GM21528 (cell line): ENCODE measurements at regions not wholly inside any gene's neighbourhood (a gene's known extent, or its start where the extent isn't known, plus 50 kb on each side); places are given as distances from the start of the nearest gene placed in this dataset.
"Not testable (repeated sequence)": the region's sequence is repeated elsewhere in the genome, so short reads cannot be mapped to it uniquely, and the experiment has no call there.

Source experiments
- ATAC-seq: cut with Tn5 transposase; IDR thresholded peaks from one replicate; pipeline ENCODE4 v1.9.1; 2021; ENCODE audit warnings: mild to moderate bottlenecking, moderate library complexity; ENCODE audit not compliant: unreplicated experiment, low FRiP score

- ATAC-seq, result no peak
Observed at GRCh38 chr12:67891596-67891995, 97.7 kb upstream of the IFNG-AS1 start.

- no peak for ATAC-seq
Observed at GRCh38 chr12:67892259-67893021, 96.8 kb upstream of the IFNG-AS1 start.

GRCh38 chr12:67893022-67893580 is 96.1 kb upstream of the IFNG-AS1 start:
- ATAC-seq, result no peak

- not testable (repeated sequence) for ATAC-seq
Observed at GRCh38 chr12:67900418-67900817, 88.8 kb upstream of the IFNG-AS1 start.

GRCh38 chr12:67909091-67909531 is 80.1 kb upstream of the IFNG-AS1 start:
- no peak for ATAC-seq

- no peak for ATAC-seq
Observed at GRCh38 chr12:67909681-67910080, 79.6 kb upstream of the IFNG-AS1 start.

- ATAC-seq, result no peak
Observed at GRCh38 chr12:67910360-67911274, 78.6 kb upstream of the IFNG-AS1 start.

- no peak for ATAC-seq
Observed at GRCh38 chr12:67911275-67911600, 78.0 kb upstream of the IFNG-AS1 start.

- ATAC-seq, result no peak
Observed at GRCh38 chr12:67911789-67912188, 77.5 kb upstream of the IFNG-AS1 start.

- no peak for ATAC-seq
Observed at GRCh38 chr12:67915335-67915851, 73.9 kb upstream of the IFNG-AS1 start.

- ATAC-seq, result no peak
Observed at GRCh38 chr12:67916266-67916970, 72.8 kb upstream of the IFNG-AS1 start.

- ATAC-seq, result no peak
Observed at GRCh38 chr12:67917811-67918210, 71.4 kb upstream of the IFNG-AS1 start.

GRCh38 chr12:67918441-67918840 is 70.8 kb upstream of the IFNG-AS1 start:
- no peak for ATAC-seq

- ATAC-seq, result no peak
Observed at GRCh38 chr12:67919406-67919805, 69.8 kb upstream of the IFNG-AS1 start.

GRCh38 chr12:67920413-67920812 is 68.8 kb upstream of the IFNG-AS1 start:
- ATAC-seq, result no peak

GRCh38 chr12:67921286-67921685 is 68.0 kb upstream of the IFNG-AS1 start:
- ATAC-seq, result no peak

GRCh38 chr12:67922245-67922644 is 67.0 kb upstream of the IFNG-AS1 start:
- ATAC-seq, result no peak

GRCh38 chr12:67925077-67925476 is 64.2 kb upstream of the IFNG-AS1 start:
- ATAC-seq, result no peak

- ATAC-seq, result no peak
Observed at GRCh38 chr12:67925552-67925951, 63.7 kb upstream of the IFNG-AS1 start.

- ATAC-seq, result no peak
Observed at GRCh38 chr12:67926063-67926462, 63.2 kb upstream of the IFNG-AS1 start.
